HCT116 (cell line): ENCODE measurements at regions not wholly inside any gene's neighbourhood (a gene's known extent, or its start where the extent isn't known, plus 50 kb on each side); places are given as distances from the start of the nearest gene placed in this dataset.

Experiments used
- ATAC-seq: fragments of 200-7000 bp; cut with Tn5 transposase; 2 replicates; pipeline ENCODE4 v1.9.1; 2020; ENCODE audit warnings: mild to moderate bottlenecking, moderate library complexity
- BruUV-seq: library from RNA; stranded (reverse); fragments of 400-500 nt; replicated peaks from 2 replicates; lab custom pipeline; 2021; lab: Mats Ljungman, UMichigan
- CTCF ChIA-PET: fragments of 300-600 bp; sonication (Branson Sonifier 250); formaldehyde crosslinking; loops from one replicate; lab custom pipeline; 2021; ENCODE audit warnings: antibody characterized with exemption; lab: Charles Lee
- POLR2A ChIA-PET: fragments of 300-600, 350-600 bp; sonication (Branson Sonifier 250); formaldehyde crosslinking; loops from one replicate; lab custom pipeline; 2021; ENCODE audit warnings: antibody characterized with exemption; lab: Charles Lee
- RAD21 ChIA-PET, 2 experiments: fragments of 300-600 bp; sonication (Branson Sonifier 250); formaldehyde crosslinking; loops; one replicate each; lab custom pipeline; 2023; ENCODE audit warnings: low total read pairs in 2 of 2; ENCODE audit not compliant: uncharacterized antibody in 2 of 2, unreplicated experiment in 2 of 2, low non-redundant PET in 1 of 2; lab: Charles Lee
- DNase-seq: peaks from one replicate; pipeline ENCODE4 v3.0.0-alpha.2; 2010; ENCODE audit warnings: low read depth, low spot score
- H2AFZ ChIP-seq: fragments of 200-600 bp; shearing (Covaris generic), sonication (generic); 2 replicates; pipeline ENCODE4 v1.6.1; 2017; ENCODE audit warnings: low read depth, mixed run types, mixed read lengths, antibody characterized with exemption, low read length; ENCODE audit not compliant: poor library complexity, severe bottlenecking
- H3K27ac ChIP-seq: 2 replicates; pipeline ENCODE4 v1.5.1; 2012; ENCODE audit warnings: low read depth, low read length
- H3K27me3 ChIP-seq: fragments of 200-600 bp; sonication (generic); 2 replicates; pipeline ENCODE4 v1.6.1; 2016; ENCODE audit warnings: mixed run types, low read length, mixed read lengths; ENCODE audit not compliant: insufficient read depth
- H3K36me3 ChIP-seq, 2 experiments: fragments of 200-500 bp in 1 of 2; fragments of 200-600 bp in 1 of 2; sonication (Bioruptor generic) in 1 of 2; sonication (generic) in 1 of 2; 2 replicates each; pipeline versions ENCODE4 v1.5.1 to v1.6.1; 2014 to 2016; ENCODE audit warnings: low read length in 2 of 2, inconsistent platforms in 1 of 2, mixed read lengths in 1 of 2, mixed run types in 1 of 2; ENCODE audit not compliant: insufficient read depth in 2 of 2, control insufficient read depth in 1 of 2
- H3K4me1 ChIP-seq, 2 experiments: fragments of 200-600 bp in 1 of 2; sonication (generic) in 1 of 2; 2 replicates each; pipeline versions ENCODE4 v1.5.1 to v1.6.1; 2012 to 2017; ENCODE audit warnings: low read length in 2 of 2, inconsistent platforms in 1 of 2, mild to moderate bottlenecking in 1 of 2, mixed read lengths in 1 of 2, mixed run types in 1 of 2, moderate library complexity in 1 of 2; ENCODE audit not compliant: insufficient read depth in 2 of 2, control insufficient read depth in 1 of 2
- H3K4me2 ChIP-seq: fragments of 200-600 bp; sonication (generic); 2 replicates; pipeline ENCODE4 v1.6.1; 2017; ENCODE audit warnings: mixed run types, low read length, mixed read lengths
- H3K4me3 ChIP-seq, 2 experiments: fragments of 200-600 bp in 1 of 2; sonication (generic) in 1 of 2; replicated peaks in 1 of 2; 2 replicates each; pipeline ENCODE4 v1.5.1; 2011 to 2016; ENCODE audit warnings: low read length in 2 of 2, control low read depth in 1 of 2, low read depth in 1 of 2, mild to moderate bottlenecking in 1 of 2, mixed read lengths in 1 of 2, mixed run types in 1 of 2
- H3K79me2 ChIP-seq: fragments of 200-600 bp; sonication (generic); 2 replicates; pipeline ENCODE4 v1.6.1; 2017; ENCODE audit warnings: mild to moderate bottlenecking, mixed run types, low read length, moderate library complexity, mixed read lengths; ENCODE audit not compliant: insufficient read depth
- H3K9ac ChIP-seq: fragments of 200-600 bp; sonication (generic); 2 replicates; pipeline ENCODE4 v1.6.1; 2016; ENCODE audit warnings: low read length, mixed read lengths
- H3K9me2 ChIP-seq: fragments of 200-600 bp; sonication (generic), shearing (Covaris generic); 2 replicates; pipeline ENCODE4 v1.6.1; 2017; ENCODE audit warnings: mixed run types, mild to moderate bottlenecking, moderate library complexity; ENCODE audit not compliant: insufficient read depth
- H3K9me3 ChIP-seq, 2 experiments: fragments of 200-500 bp in 1 of 2; fragments of 200-600 bp in 1 of 2; sonication (Bioruptor generic) in 1 of 2; sonication (generic) in 1 of 2; 2 replicates each; pipeline ENCODE4 v1.6.1; 2014 to 2017; ENCODE audit warnings: low read length in 2 of 2, mixed read lengths in 2 of 2, inconsistent platforms in 1 of 2, low read depth in 1 of 2, mild to moderate bottlenecking in 1 of 2, mixed run types in 1 of 2, moderate library complexity in 1 of 2; ENCODE audit not compliant: control insufficient read depth in 1 of 2, insufficient read depth in 1 of 2
- H4K20me1 ChIP-seq: fragments of 200-600 bp; sonication (generic), shearing (Covaris generic); 2 replicates; pipeline ENCODE4 v1.6.1; 2017; ENCODE audit warnings: mixed run types, mild to moderate bottlenecking, moderate library complexity; ENCODE audit not compliant: insufficient read depth
- CBX3 ChIP-seq: IDR thresholded peaks from 2 replicates; pipeline ENCODE4 v1.6.1; 2012; ENCODE audit warnings: low read depth
- EGR1 ChIP-seq: IDR thresholded peaks from 2 replicates; pipeline ENCODE4 v1.6.1; 2012; ENCODE audit warnings: low read depth
- FOSL1 ChIP-seq: IDR thresholded peaks from 2 replicates; pipeline ENCODE4 v1.6.1; 2012; ENCODE audit warnings: low read depth
- MAX ChIP-seq: IDR thresholded peaks from 2 replicates; pipeline ENCODE4 v1.6.1; 2012
- intact Hi-C: fragments of 100-400 bp; cut with micrococcal nuclease; formaldehyde crosslinking; loops from 2 replicates; pipeline ENCODE4 v1.10.0; 2022
- TF ChIP-seq, protein P1 (sequence below): IDR thresholded peaks from 2 replicates; pipeline ENCODE4 v1.6.1; 2012

- no peak for ATAC-seq
- ChIA-PET CTCF (no interaction called here), RAD21 (no interaction called here), POLR2A (no interaction called here)
- Histone ChIP-seq H2AFZ (no peak overlapping the region), H3K4me2 (no peak overlapping the region), H3K9me2 (no peaks in the 10 kb centered on the region), H3K9me3 (no peaks in the 10 kb centered on the region), H3K27me3 (no peaks in the 10 kb centered on the region), H3K36me3 (no peaks in the 10 kb centered on the region), H3K9ac (no peak overlapping the region), H4K20me1 (no peaks in the 10 kb centered on the region), H3K27ac (no peak overlapping the region), H3K79me2 (no peaks in the 10 kb centered on the region), H3K4me1 (no peaks in the 10 kb centered on the region), H3K4me3 (no peak overlapping the region)
- BruUV-seq = no TSS peak
- TF ChIP-seq MAX = no peak
- TF ChIP-seq, protein P1, sequence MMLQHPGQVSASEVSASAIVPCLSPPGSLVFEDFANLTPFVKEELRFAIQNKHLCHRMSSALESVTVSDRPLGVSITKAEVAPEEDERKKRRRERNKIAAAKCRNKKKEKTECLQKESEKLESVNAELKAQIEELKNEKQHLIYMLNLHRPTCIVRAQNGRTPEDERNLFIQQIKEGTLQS = no peak
- no peak for TF ChIP-seq CBX3
- DNase-seq = no peak
- intact Hi-C loops = no loop called here
Measured at GRCh38 chr9:22595805-22596204, 149.2 kb downstream of the DMRTA1 start.

GRCh38 chr9:22617156-22617555, 170.5 kb downstream of the DMRTA1 start:
- Histone ChIP-seq H3K27ac (no peak overlapping the region), H3K4me1 (no peaks in the 10 kb centered on the region), H2AFZ (no peak overlapping the region), H3K4me3 (no peak overlapping the region), H3K4me2 (no peak overlapping the region), H3K9ac (no peak overlapping the region), H3K36me3 (no peaks in the 10 kb centered on the region), H3K9me3 (no peaks in the 10 kb centered on the region), H4K20me1 (no peaks in the 10 kb centered on the region), H3K9me2 (no peaks in the 10 kb centered on the region), H3K27me3 (no peaks in the 10 kb centered on the region), H3K79me2 (no peaks in the 10 kb centered on the region)
- CTCF ChIA-PET = no interaction called here
- RAD21 ChIA-PET = no interaction called here
- BruUV-seq = no TSS peak
- ATAC-seq (no peak), DNase-seq (no peak)
- POLR2A ChIA-PET = no interaction called here
- TF ChIP-seq EGR1 (no peak), FOSL1 (no peak)
- intact Hi-C loops = no loop called here
